ENCODE measurements at regions not wholly inside any gene's neighbourhood (a gene's known extent, or its start where the extent isn't known, plus 50 kb on each side); places are given as distances from the start of the nearest gene placed in this dataset.

GRCh38 chr17:73731733-73732132, 87.5 kb upstream of the SDK2 start:
- TF ChIP-seq ATF2 (CRISPR knock-in tag; IDR thresholded peaks at IDR 0.05; ENCODE audit: borderline replicate concordance, low read depth) (no peak), MXD4 (CRISPR knock-in tag; IDR thresholded peaks at IDR 0.05; ENCODE audit: borderline replicate concordance) (no peak), CREB1 (CRISPR knock-in tag; IDR thresholded peaks at IDR 0.05) (no peak), USF1 (CRISPR knock-in tag; IDR thresholded peaks at IDR 0.05) (no peak), ZNF138 (CRISPR knock-in tag; conservative IDR thresholded peaks at IDR 0.05) (no peak), CTCF (IDR thresholded peaks at IDR 0.05) (no peak), ZBTB43 (CRISPR knock-in tag; IDR thresholded peaks at IDR 0.05) (no peak), IRF1 (CRISPR knock-in tag; IDR thresholded peaks at IDR 0.05) (no peak), SP1 (CRISPR knock-in tag; conservative IDR thresholded peaks at IDR 0.05) (no peak), MAX (CRISPR knock-in tag; IDR thresholded peaks at IDR 0.05) (no peak), TEAD1 (CRISPR knock-in tag; IDR thresholded peaks at IDR 0.05) (no peak), CBFB (CRISPR knock-in tag; IDR thresholded peaks at IDR 0.05; ENCODE audit: low read depth) (no peak), ZBTB21 (CRISPR knock-in tag; IDR thresholded peaks at IDR 0.05; ENCODE audit: borderline replicate concordance) (no peak)
